Right renal pelvis (tissue), 4 donors: ENCODE measurements at regions not wholly inside any gene's neighbourhood (a gene's known extent, or its start where the extent isn't known, plus 50 kb on each side); places are given as distances from the start of the nearest gene placed in this dataset.
"Not testable (repeated sequence)": the region's sequence is repeated elsewhere in the genome, so short reads cannot be mapped to it uniquely, and the experiment has no call there.

Source experiments
- DNase-seq, 4 donors: peaks; one replicate each; pipeline ENCODE4 v3.0.0-alpha.2; 2013; ENCODE audit warnings: low read depth in 4 of 4, low spot score in 3 of 4, missing footprints in 1 of 4

DNA sequence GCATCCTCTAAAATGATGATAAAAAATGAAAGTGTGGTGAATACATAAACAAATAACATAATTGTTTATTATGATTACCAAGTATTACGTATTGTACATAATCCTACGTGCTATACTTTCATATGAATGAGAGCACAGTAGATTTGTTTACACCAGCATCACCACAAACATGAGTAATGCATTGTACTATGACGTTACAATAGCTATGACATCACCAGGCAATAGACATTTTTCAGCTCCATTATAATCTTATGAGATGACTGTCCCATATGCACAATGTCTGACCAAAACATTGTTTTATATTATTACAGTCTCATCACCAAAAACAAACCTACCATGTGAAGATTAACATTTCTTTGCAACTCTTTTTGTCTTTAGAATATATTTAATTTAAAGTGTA, 225.7 kb upstream of the TENT5A start:
- DNase-seq, result no peak

DNA sequence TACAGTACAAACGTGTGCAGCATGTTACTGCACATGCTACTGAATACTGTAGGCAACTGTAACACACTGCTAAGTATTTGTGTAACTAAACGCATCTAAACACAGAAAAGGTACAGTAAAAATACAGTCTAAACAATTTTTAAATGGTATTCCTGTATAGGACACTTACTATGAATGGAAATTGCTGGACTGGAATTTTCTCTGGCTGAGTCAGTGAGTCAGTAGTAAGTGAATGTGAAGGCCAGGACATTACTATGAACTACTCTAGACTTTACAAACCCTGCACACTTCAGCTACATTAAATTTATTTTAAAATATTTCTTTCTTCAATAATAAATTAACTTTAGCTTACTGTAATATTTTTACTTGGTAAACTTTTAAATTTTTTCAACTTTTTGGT, 225.0 kb upstream of the TENT5A start:
- no peak for DNase-seq

DNA sequence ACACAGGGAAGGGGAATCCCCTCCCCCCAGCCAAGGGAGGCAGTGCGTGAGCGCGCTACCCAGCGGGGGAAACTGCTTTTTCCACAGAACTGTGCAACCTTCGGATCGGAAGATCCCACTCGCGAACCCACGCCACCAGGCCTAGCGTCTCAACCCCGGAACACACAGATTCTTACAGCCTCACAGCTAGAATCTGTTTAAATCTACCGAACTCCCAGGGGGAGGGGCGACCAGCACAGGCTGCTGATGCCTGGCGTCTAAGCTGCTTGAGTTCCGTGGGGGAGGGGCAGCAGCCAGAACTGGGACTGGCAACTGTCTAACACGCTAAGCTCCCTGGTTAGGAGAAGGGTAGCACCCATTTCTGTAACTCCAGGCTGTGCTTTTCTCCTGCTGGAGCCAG, 217.3 kb upstream of the TENT5A start:
- DNase-seq, result no peak

DNA sequence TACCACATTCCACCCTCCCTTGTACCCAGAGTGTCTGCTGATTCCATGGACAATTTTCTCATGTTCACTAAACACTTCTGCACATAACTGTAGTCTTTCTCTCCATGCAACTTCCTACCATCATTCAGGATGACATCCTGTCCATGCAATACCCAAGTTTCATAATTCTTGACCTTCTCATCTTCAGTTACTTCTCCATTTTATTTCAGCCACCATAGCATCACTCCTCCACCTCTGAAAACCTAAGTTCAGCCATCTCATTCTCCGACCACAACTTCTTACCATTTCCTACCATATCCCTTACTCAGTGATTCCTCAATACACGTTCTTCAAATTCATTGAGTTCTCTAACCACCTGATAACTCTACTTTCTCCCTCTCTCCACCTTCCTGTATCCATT, 216.5 kb upstream of the TENT5A start:
- no peak for DNase-seq

DNA sequence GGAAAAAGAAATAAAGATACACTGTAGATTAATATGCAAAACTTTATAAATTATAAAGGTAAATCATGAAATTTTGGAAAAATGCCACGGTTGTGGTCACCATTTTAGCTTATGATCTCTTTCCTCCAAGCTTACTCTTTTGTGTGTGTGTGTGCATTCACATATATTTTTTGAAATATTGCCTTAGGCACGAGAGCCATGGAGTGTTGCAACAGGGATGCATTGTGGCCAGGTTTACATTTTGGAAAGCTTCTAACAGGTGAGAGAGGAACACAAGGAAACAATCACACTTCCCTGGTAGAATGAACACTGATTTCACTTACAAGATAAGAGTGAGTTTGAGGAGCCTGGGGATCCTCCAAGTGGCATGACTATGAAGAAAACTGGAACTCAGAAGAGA, 214.5 kb upstream of the TENT5A start:
- no peak for DNase-seq

DNA sequence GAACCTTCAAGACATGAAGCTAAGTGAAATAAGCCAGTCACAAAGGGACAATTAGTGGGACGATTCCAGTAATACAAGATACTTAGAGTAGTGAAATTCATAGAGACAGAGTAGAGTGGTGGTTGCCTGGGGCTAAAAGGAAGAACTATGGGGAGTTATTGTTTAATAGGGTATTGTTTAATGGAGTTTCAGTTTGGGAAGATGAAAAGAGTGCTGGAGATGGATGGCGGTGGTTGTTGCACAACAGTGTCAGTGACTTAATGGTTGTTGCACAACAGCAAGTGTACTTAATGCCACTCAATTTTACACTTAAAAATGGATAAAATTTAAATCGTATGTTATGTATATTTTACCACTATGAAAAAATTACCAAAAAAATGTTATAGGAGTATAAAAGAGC, 209.7 kb upstream of the TENT5A start:
- no peak for DNase-seq

DNA sequence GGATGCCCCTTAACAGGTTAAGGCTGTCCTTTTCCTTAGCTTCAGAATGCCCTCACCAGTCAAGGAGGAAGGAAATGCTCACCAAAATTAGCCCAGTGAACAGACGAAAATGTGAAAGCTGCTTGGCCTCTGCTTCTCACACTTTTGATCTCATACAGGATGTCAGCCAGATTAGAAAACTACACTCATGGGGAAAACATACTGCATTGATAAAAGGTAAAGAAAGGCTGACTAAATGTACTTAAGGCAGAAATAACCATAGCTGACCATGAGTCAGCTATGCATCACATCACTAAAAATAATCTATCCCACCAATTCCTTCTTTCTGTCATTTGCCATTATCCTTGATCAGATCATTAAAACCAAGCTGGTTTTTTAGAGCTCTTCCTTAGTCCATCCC, 198.4 kb upstream of the TENT5A start:
- DNase-seq, result no peak

DNA sequence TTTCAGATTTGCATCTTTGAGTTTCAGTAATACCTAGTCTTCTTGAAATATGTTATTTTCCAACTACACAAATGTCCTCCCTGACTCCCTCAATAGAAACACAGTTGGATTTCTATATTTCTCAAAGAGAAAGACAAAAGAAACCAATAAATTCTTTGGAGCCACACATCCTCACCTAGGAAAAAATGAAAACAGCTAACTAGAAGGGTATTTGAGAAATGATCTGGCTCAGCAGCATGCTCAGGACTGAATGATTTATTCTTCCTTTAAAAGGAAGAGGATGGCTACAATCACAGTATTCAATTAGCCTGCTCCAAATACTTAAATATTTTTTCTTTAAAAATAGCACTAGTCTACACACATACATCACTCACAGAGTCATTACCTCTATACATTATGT, 196.4 kb upstream of the TENT5A start:
- DNase-seq, result no peak

DNA sequence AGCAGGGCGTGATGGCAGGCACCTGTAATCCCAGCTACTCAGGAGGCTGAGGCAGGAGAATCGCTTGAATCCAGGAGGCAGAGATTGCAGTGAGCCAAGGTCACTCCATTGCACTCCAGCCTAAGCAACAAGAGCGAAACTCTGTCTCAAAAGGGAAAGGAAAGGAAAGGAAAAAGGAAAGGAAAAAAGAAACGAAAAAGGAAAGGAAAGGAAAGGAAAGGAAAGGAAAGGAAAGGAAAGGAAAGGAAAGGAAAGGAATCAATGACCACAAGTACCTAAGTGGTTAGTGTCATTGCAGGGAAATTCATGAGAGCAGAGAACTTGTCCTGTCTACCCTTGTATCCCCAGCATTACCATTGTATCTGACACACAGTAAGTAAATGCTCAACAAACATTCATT, 195.7 kb upstream of the TENT5A start:
- DNase-seq, result not testable (repeated sequence)

DNA sequence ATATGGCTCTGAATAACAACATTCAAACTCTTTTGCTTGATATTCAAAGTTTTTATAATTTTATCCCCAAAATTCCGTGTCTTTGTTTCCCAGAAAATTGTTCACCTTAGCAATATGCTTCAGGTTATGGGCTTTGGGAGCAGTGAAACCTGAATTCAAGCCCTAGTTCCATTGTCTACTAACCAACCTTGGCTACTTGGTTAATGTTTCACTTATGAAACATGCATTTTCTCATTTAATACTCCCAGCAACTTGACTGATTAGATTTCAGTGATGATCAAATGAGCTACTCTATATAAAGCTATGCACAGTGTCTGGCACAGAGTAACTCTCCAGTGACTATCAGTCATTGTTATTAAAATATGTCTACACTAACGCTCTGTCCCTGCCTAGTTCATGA, 192.2 kb upstream of the TENT5A start:
- no peak for DNase-seq

DNA sequence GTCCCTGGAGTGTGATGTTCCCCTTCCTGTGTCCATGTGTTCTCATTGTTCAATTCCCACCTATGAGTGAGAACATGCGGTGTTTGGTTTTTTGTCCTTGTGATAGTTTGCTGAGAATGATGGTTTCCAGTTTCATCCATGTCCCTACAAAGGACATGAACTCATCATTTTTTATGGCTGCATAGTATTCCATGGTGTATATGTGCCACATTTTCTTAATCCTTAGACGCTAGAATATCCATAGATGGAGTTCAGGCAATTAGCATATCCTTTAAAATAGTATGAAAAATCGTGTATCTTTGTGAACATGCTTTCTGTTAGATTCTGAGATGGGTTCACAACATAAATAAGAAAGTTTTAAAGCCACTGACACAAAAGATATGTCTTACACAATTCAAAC, 190.4 kb upstream of the TENT5A start:
- DNase-seq, result not testable (repeated sequence)

DNA sequence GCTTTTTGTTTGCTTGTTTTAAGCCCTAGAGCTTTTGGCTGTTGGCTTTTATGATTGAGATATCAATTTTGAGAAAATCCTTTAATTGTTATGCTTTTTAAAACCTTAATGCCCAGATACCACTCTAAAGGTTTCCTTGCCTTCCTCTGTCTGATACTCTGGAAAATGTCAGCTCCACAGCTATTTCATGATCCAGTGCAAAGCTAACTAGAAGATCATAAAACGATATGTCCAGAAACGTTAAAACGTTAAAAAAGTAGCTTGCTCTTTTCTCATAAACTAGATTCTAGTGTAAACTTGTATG, 189.5 kb upstream of the TENT5A start:
- DNase-seq, result no peak

DNA sequence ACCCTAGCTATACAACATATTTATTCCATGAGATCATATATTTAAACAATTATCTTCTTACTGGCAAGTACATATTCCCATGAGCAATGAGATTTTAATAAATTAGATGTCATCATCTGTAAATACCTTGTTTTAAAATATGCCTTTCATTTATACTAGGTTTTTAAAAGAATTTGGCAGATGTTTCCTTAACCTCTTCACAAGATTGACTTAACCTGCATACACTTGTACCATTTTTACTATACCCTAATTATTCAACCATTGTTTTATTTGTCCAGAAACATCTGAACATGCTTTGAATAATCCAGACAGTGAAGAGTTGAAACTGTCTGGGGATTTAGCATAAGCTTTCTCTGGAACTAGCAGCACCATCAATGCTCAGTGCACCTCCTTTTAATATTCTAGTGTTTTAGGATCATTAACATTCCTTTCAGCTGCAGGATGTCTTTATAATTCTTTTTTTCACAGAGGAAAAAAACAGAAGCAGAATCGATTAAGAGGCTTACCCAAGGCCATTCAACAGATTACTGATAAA, 188.0 kb upstream of the TENT5A start:
- no peak for DNase-seq

DNA sequence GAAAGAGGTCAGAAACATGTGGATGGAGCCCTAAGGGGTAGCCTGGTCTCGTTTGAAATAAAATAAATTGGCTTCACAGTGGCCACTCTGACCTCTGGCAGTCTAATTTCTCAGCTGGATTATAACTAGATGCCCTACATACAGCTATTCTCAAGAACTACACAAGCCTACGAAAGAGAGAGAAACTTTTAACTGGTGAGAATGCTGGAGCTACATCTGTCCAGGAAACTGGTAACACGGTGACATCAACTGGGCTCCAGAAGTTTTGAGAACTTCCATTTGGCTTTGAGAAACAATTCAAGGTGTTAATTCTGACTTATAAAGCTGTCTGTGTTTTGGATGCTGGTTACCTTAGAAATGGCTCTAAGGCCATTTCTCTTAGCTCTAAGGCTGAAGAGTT, 187.3 kb upstream of the TENT5A start:
- no peak for DNase-seq

DNA sequence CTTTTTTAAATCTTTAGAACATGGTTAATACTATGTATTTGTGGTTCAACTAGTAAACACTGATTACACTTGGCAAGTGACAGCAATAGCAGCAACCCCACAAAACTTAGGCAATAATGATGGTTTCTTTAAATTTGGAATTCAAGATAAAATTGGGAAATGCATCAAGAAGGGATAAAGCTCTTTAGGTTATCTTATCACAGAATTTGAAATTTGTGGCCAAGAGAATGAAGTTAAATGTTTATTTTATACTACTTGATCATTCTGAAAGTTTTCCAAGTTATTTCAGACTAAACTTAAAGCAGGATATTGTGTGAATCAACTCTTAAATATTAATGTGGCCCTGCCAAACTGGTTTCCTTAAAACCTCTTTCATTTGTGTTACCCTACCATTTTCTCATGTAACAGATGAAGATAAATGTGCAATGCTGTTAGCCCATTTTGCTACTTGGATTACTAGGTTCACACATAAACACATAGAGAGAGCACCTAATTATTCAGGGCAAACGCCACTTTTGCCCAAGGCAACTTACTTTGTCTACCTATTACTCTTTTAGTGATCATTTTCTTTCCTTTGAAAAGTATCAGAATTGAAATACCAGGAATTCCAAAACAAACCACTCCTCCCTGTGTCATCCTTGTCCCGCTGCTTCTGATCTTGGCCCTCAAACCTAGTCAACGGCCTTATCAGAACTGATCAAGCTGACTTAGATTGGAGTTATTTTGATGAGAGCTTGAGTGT, 186.7 kb upstream of the TENT5A start:
- no peak for DNase-seq

DNA sequence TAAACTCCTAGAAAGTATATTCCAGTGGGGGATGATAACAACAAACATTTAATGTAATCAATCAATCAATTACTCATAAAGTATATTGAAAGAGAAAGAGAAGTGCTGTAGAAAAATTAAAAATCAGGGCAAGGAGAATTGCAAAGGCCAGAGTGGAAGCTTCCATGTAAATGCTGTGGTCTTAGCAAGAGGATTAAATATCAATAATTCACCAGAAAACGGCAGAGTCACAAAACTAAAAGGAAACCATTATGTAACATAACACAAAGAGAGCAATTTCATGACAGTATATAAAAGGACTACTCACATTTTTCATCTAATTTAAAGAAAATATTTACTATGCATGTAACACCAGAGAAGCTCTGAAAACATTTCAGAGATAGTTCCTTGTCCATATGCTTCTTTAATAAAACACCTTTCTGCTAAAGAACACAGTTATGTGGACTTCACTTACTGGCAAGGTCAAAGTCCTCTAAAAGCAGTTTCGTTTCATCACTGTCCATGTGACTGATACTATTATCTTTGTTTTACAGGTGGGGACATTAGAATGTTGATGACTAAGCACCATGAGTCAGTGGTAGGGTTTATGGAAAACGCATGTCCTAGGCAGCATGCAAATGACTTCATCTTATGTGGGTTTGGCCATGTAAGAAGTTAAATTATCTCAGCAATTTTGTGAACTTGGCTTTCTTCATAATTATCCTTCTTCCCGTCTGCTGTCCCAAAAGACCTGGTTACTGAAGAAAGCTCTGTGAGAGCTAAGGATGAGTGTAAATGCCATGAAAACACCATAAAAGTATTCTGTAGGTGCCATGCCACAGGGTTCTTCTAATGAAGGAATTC, 185.8 kb upstream of the TENT5A start:
- no peak for DNase-seq

DNA sequence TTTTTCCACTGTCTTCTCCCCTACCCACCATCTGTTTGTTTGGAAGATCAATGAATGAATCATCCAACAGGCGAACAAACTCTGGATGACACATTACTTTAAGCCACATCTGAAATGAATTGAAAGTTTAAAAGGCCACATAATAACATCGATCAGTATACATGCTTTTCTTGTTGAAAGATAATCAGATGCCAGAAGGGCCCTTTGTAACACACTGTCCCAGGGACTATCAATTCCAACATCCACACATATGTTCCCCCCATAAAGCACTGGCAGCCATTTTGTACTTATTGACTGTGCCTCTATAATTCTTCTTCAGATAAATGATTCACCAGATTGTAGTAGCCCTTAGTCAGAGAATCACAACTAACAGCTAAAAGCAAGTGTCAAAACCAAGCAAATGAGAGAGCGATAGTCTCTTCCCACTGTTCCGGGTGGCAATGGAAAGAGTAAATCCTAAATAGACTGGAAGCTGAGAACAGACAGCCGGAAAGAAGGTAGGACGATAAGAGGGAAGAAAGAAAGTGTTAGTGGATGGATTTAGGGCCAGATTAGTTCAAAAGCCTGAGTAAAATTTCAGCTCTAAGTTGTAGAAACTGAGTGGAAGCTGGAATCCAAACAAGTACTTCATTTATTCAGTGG, 184.9 kb upstream of the TENT5A start:
- no peak for DNase-seq

DNA sequence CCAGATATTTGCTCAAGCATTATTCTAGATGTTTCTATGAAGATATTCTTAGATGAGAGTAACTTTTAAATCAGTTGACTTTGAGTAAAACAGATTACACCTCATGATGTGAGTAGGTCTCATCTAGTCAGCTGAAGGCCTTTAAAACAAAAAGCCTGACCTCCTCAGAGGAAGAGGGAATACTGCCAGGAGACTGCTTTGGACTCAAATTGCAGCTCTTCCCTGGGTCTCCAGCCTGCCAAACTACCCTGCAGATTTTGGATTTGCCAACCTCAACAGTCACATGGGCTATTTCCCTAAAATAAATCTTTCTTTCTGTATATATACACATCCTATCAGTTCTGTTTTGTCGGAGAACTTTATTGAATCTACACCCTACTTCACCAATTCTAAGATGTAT, 182.5 kb upstream of the TENT5A start:
- no peak for DNase-seq

DNA sequence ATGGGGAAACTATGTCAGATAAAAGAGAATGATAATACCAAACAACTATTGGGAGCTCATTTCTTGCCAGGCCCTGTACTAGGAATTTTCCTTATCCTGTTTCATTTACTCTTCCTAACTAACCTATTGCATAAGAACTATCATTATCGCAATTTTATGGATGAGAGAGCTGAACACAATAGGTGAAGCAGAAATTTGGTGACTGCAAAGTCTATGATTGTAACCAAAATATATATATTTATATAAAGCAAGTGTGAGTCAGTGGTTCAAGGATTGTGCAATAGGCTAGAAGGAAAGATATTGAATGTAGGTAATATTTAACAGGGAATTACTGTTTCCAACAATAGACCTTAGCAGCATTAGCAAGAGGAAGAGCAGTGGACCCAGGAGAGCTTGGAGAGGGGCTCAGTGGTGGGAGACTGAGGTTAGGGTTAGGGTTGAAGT, 181.1 kb upstream of the TENT5A start:
- DNase-seq, result no peak

DNA sequence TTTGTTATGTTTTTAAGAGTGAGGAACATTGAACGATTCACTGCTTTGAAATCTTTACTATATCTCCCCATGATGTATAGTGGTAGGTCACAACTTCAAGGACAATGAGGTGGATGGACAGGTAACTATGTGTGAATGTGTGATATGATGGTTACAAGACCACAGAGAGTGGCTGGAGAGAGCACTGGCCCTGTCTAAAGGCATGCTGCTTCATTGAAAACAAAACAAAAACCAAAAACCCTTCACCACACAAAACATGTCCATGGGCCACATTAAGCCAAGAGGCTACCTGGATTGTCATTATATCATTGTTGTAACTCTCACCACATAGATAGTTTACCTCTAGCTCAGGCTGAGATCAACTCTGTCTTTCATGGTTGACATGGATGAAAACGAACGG, 180.6 kb upstream of the TENT5A start:
- no peak for DNase-seq

DNA sequence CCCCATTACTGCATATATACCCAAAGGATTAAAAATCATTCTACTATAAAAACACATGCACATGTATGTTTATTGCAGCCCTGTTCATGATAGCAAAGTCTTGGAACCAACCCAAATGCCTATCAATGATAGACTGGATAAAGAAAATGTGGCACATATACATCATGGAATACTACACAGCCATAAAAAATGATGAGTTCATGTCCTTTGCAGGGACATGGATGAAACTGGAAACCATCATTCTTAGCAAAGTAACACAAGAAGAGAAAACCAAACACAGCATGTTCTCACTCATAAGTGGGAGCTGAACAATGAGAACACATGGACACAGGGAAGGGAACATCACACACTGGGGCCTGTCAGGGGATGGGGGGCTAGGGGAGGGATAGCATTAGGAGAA, 180.0 kb upstream of the TENT5A start:
- DNase-seq, result not testable (repeated sequence)

DNA sequence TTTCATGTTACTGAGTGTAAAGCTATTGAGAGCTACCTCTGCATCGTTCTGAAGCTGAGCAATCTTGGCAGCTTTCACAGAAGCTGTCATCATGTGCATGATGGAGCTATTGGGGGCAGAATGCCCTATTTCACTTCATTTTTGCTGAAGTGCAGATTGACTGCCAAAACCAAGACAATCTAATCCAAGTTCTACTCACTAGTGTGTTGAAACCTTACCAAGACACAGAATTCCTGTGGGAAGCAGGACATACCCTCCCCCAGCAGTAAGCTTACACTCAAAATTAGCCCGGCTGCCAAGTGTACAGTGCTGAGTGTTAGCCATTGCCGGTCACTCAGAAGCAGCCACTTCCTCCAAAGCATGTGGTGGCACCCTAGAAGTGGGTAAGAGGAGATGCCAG, 177.3 kb upstream of the TENT5A start:
- DNase-seq, result no peak
